Activated T-helper 2 cell treated with anti-CD3 and anti-CD28 coated beads, Interferon-gamma antibody, Interleukin-2, Interleukin-4, amounts not matched to agents 10 μg/mL and 5 μg/mL and 100 μg/mL, durations not matched to agents 14 hours and 24 hours and 36 hours (primary cell): ENCODE measurements at regions not wholly inside any gene's neighbourhood (a gene's known extent, or its start where the extent isn't known, plus 50 kb on each side); places are given as distances from the start of the nearest gene placed in this dataset.
"Not testable (repeated sequence)": the region's sequence is repeated elsewhere in the genome, so short reads cannot be mapped to it uniquely, and the experiment has no call there.

ENCODE experiments used
- DNase-seq: peaks from one replicate; pipeline ENCODE4 v3.0.0; 2021; ENCODE audit warnings: low spot score
- H3K27ac Mint-ChIP-seq: one replicate; pipeline ENCODE4 v1.8.0; 2021; ENCODE audit warnings: mixed read lengths
- H3K27me3 Mint-ChIP-seq: one replicate; pipeline ENCODE4 v1.8.0; 2021; ENCODE audit warnings: low read depth, mixed read lengths
- H3K36me3 Mint-ChIP-seq: one replicate; pipeline ENCODE4 v1.8.0; 2021; ENCODE audit warnings: low read depth, mixed read lengths
- H3K4me1 Mint-ChIP-seq: one replicate; pipeline ENCODE4 v1.8.0; 2021; ENCODE audit warnings: low read depth, mixed read lengths
- H3K4me3 Mint-ChIP-seq: one replicate; pipeline ENCODE4 v1.8.0; 2021; ENCODE audit warnings: low read depth, mild to moderate bottlenecking, moderate library complexity, mixed read lengths
- H3K9me3 Mint-ChIP-seq: one replicate; pipeline ENCODE4 v1.8.0; 2021; ENCODE audit warnings: mixed read lengths
- intact Hi-C: fragments of 100-400 bp; cut with micrococcal nuclease; formaldehyde crosslinking; loops from one replicate; pipeline ENCODE4 v1.15.1; 2023

- no peaks in the 10 kb centered on the region for H3K36me3 Mint-ChIP-seq
- intact Hi-C loops, result no loop called here
- no peak for DNase-seq
Observed at GRCh38 chr6:112434896-112435435, 87.8 kb downstream of the RFPL4B start.

GRCh38 chr6:112437058-112437457 lies 89.9 kb downstream of the RFPL4B start:
- Mint-ChIP-seq H3K4me1 (no peaks in the 10 kb centered on the region), H3K4me3 (no peak overlapping the region), H3K9me3 (no peaks in the 10 kb centered on the region), H3K27ac (no peak overlapping the region), H3K27me3 (no peaks in the 10 kb centered on the region), H3K36me3 (no peaks in the 10 kb centered on the region)
- DNase-seq, result no peak
- intact Hi-C loops, result no loop called here

More at GRCh38 chr6:112434896-112435435, 87.8 kb downstream of the RFPL4B start:
- Mint-ChIP-seq H3K27ac (no peak overlapping the region), H3K9me3 (no peaks in the 10 kb centered on the region), H3K27me3 (no peaks in the 10 kb centered on the region), H3K4me1 (no peaks in the 10 kb centered on the region), H3K4me3 (no peak overlapping the region)

- no peaks in the 10 kb centered on the region for H3K27me3 Mint-ChIP-seq
- no peaks in the 10 kb centered on the region for H3K9me3 Mint-ChIP-seq
- H3K27ac Mint-ChIP-seq, result no peak overlapping the region
- intact Hi-C loops, result no loop called here
- H3K4me3 Mint-ChIP-seq, result no peak overlapping the region
- no peak for DNase-seq
- no peaks in the 10 kb centered on the region for H3K36me3 Mint-ChIP-seq
- H3K4me1 Mint-ChIP-seq, result no peaks in the 10 kb centered on the region
Observed at GRCh38 chr6:112439010-112439409, 91.9 kb downstream of the RFPL4B start.

- no peak overlapping the region for H3K27ac Mint-ChIP-seq
- no peaks in the 10 kb centered on the region for H3K36me3 Mint-ChIP-seq
- no peaks in the 10 kb centered on the region for H3K4me1 Mint-ChIP-seq
- no peaks in the 10 kb centered on the region for H3K27me3 Mint-ChIP-seq
- intact Hi-C loops, result no loop called here
- no peak for DNase-seq
- H3K9me3 Mint-ChIP-seq, result no peaks in the 10 kb centered on the region
- no peak overlapping the region for H3K4me3 Mint-ChIP-seq
Observed at GRCh38 chr6:112439432-112439831, 92.3 kb downstream of the RFPL4B start.

GRCh38 chr6:112441607-112442006 lies 94.5 kb downstream of the RFPL4B start:
- no peaks in the 10 kb centered on the region for H3K27me3 Mint-ChIP-seq
- H3K4me3 Mint-ChIP-seq, result no peak overlapping the region
- H3K27ac Mint-ChIP-seq, result no peak overlapping the region
- no peak for DNase-seq
- intact Hi-C loops, result no loop called here
- H3K4me1 Mint-ChIP-seq, result no peaks in the 10 kb centered on the region
- no peaks in the 10 kb centered on the region for H3K9me3 Mint-ChIP-seq
- no peaks in the 10 kb centered on the region for H3K36me3 Mint-ChIP-seq

GRCh38 chr6:112443179-112444065 lies 96.3 kb downstream of the RFPL4B start:
- intact Hi-C loops, result no loop called here
- no peaks in the 10 kb centered on the region for H3K27me3 Mint-ChIP-seq

GRCh38 chr6:112448786-112449185 lies 101.7 kb downstream of the RFPL4B start:
- H3K27me3 Mint-ChIP-seq, intact Hi-C loops, H3K36me3 Mint-ChIP-seq, H3K4me3 Mint-ChIP-seq, H3K9me3 Mint-ChIP-seq, H3K4me1 Mint-ChIP-seq, DNase-seq, H3K27ac Mint-ChIP-seq: not testable (repeated sequence)

More at GRCh38 chr6:112443179-112444065, 96.3 kb downstream of the RFPL4B start:
- H3K4me1 Mint-ChIP-seq, result no peaks in the 10 kb centered on the region
- no peak for DNase-seq
- no peaks in the 10 kb centered on the region for H3K36me3 Mint-ChIP-seq
- no peak overlapping the region for H3K27ac Mint-ChIP-seq
- H3K9me3 Mint-ChIP-seq, result no peaks in the 10 kb centered on the region
- no peak overlapping the region for H3K4me3 Mint-ChIP-seq

GRCh38 chr6:112450663-112451062 lies 103.5 kb downstream of the RFPL4B start:
- no peaks in the 10 kb centered on the region for H3K9me3 Mint-ChIP-seq
- no peak for DNase-seq
- no peaks in the 10 kb centered on the region for H3K4me1 Mint-ChIP-seq
- no peak overlapping the region for H3K27ac Mint-ChIP-seq
- H3K27me3 Mint-ChIP-seq, result no peaks in the 10 kb centered on the region
- H3K36me3 Mint-ChIP-seq, result no peaks in the 10 kb centered on the region
- H3K4me3 Mint-ChIP-seq, result no peak overlapping the region
- intact Hi-C loops, result no loop called here

- Mint-ChIP-seq H3K36me3 (no peaks in the 10 kb centered on the region), H3K27ac (no peak overlapping the region), H3K27me3 (no peaks in the 10 kb centered on the region), H3K4me1 (no peaks in the 10 kb centered on the region), H3K4me3 (no peak overlapping the region), H3K9me3 (no peaks in the 10 kb centered on the region)
- DNase-seq, result no peak
- intact Hi-C loops, result no loop called here
Observed at GRCh38 chr6:112457886-112458285, 110.8 kb downstream of the RFPL4B start.

GRCh38 chr6:112459758-112460304 lies 112.7 kb downstream of the RFPL4B start:
- Mint-ChIP-seq H3K27me3 (no peaks in the 10 kb centered on the region), H3K36me3 (no peaks in the 10 kb centered on the region), H3K9me3 (no peaks in the 10 kb centered on the region), H3K4me1 (no peaks in the 10 kb centered on the region), H3K4me3 (no peak overlapping the region), H3K27ac (no peak overlapping the region)
- intact Hi-C loops, result no loop called here
- DNase-seq, result no peak

GRCh38 chr6:112464901-112465665 lies 118.0 kb downstream of the RFPL4B start:
- Mint-ChIP-seq H3K27ac (no peak overlapping the region), H3K9me3 (no peaks in the 10 kb centered on the region), H3K36me3 (no peaks in the 10 kb centered on the region), H3K27me3 (no peaks in the 10 kb centered on the region), H3K4me3 (no peak overlapping the region), H3K4me1 (no peaks in the 10 kb centered on the region)
- DNase-seq, result no peak
- intact Hi-C loops, result no loop called here

- Mint-ChIP-seq H3K4me3 (no peak overlapping the region), H3K9me3 (no peaks in the 10 kb centered on the region), H3K36me3 (no peaks in the 10 kb centered on the region), H3K27me3 (no peaks in the 10 kb centered on the region), H3K4me1 (no peaks in the 10 kb centered on the region), H3K27ac (no peak overlapping the region)
- no peak for DNase-seq
- intact Hi-C loops, result no loop called here
Observed at GRCh38 chr6:112466373-112467151, 119.4 kb downstream of the RFPL4B start.
